NCI-H345 treated with DMSO at 0.1 percent for 48 hours (cell line): ENCODE measurements at regions not wholly inside any gene's neighbourhood (a gene's known extent, or its start where the extent isn't known, plus 50 kb on each side); places are given as distances from the start of the nearest gene placed in this dataset.

Experiments used
- DNase-seq: peaks from one replicate; lab custom pipeline; 2025; ENCODE audit not compliant: unreplicated experiment; lab: John Stamatoyannopoulos, UW

DNA sequence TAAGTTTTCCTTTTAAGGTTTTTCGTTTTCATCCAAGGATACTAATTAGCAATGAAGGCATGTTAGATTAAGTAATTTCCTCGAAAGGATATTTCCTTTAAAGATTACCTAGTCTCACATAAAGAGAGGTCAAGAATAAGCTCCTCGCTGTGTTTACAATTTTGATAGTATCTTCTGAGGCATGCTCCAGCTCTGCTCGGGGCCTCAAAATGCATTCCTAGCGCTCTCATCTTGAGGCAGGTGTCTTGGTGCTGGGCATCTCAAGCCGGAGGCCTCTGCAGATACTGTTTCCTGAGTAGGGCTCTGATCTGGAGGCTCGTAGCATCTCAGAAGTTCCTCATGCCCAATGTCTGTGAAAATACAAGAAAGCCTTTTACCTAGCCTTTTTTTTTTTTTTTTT is 128.6 kb upstream of the SNX19 start:
- DNase-seq: no peak

- no peak for DNase-seq
Observed at GRCh38 chr11:131052367-131052766, 136.1 kb upstream of the SNX19 start.

DNA sequence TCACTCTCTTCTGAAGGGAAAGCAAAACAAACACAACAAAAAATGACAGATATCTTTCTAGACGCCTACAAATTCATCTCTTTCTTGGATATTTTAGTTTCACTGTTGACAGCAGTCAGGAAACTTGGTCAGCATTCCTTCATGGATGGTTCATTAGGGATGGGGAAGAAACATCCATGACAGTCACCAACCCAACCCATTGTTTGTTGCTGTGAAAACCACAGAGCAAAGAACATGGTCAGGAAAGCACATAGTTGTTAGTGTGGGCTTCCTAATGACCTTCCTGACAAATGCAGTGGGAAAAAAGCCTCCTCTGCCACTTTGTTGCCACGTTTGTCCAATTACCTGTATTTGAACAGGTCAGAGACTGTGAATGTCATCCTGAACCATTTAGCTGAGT is 139.8 kb upstream of the SNX19 start:
- no peak for DNase-seq

GRCh38 chr11:131063638-131064037 is 147.4 kb upstream of the SNX19 start:
- DNase-seq: no peak

- DNase-seq: peak; percentile 38
Observed at GRCh38 chr11:131064373-131064991, 148.2 kb upstream of the SNX19 start.

GRCh38 chr11:131065435-131066413 is 149.4 kb upstream of the SNX19 start:
- DNase-seq: no peak

DNA sequence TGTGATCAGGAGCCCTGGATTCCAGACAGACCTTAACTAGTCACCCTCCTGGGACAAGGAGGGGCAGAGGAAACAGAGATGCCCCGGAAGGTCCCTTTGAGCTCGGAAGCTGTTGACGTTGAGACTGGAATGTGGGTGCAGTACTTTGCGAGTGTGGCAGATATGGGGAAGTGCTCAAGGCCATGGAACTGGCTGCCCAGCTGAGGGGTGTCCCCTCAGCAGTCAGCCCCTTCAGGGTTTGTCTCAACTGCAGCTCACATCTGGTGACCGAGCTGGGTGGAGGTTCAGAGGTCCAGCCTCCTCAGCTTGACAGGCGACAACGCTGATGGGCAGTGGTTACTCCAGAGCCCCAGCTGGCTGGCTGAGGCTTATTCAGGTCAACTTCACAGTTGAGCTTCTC is 150.3 kb upstream of the SNX19 start:
- no peak for DNase-seq

DNA sequence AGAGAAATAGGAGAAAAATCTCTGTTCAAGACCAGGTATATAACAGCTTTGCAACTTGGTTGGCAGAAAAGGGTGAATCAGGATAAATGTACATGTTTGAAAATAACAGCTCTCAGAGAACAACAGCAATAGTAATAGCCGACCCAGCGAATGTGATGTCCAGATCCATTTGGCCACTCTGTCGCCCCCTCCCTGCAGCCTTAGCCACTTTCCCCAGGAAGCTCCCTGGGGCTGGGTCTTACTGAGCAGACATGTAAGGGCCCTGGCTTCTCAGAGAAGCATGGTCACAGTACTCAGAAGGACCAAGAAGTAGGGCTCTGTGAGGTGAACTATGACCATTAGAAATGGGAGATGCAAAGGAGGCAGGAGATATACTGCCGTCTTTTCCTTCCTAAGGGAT is 154.1 kb upstream of the SNX19 start:
- no peak for DNase-seq

GRCh38 chr11:131073167-131073566 is 156.9 kb upstream of the SNX19 start:
- DNase-seq: no peak

DNA sequence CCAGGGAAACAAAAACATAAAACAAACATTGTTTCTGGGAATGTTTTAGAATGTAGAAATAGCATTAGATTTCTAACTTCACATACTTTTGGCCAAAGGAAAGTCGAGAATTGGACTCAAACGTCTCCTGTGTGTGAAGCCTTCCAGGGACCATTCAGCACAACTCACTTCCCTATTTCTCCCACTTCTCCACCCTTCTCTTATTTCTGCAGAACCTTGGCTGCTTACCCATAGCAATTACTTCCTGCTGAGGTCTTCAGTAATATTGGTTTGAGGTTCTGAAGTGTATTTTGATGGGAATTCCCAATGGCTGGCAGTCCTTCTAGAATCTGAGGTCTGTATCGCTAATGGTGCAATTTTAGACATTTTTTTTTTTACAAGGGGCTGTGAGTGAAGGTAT is 158.3 kb upstream of the SNX19 start:
- no peak for DNase-seq

- DNase-seq: no peak
Observed at GRCh38 chr11:131077340-131077739, 161.1 kb upstream of the SNX19 start.

DNA sequence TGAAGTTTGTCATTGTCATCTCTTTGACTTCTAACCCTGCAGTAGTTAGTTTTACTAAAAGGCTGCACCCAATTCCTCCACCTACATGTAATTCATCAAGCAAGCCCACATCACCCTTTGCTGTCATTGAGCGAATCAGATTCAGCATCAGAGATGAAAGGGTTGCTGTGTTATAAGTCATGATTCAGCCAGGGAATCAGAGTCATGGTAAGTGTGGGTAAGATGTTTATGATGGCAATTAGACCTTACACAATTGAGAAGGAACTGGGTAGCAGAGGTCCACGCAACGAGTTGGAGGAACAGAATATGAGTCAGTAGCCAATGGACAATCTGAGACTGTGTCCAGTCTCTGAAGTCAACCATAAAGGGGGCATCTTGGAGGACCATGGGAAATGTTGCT is 162.8 kb upstream of the SNX19 start:
- no peak for DNase-seq

GRCh38 chr11:131089727-131090245 is 173.5 kb upstream of the SNX19 start:
- DNase-seq: no peak

- no peak for DNase-seq
Observed at GRCh38 chr11:131092469-131092868, 176.2 kb upstream of the SNX19 start.

GRCh38 chr11:131094827-131095226 is 178.5 kb upstream of the SNX19 start:
- DNase-seq: no peak

- no peak for DNase-seq
Observed at GRCh38 chr11:131095511-131096185, 179.4 kb upstream of the SNX19 start.

DNA sequence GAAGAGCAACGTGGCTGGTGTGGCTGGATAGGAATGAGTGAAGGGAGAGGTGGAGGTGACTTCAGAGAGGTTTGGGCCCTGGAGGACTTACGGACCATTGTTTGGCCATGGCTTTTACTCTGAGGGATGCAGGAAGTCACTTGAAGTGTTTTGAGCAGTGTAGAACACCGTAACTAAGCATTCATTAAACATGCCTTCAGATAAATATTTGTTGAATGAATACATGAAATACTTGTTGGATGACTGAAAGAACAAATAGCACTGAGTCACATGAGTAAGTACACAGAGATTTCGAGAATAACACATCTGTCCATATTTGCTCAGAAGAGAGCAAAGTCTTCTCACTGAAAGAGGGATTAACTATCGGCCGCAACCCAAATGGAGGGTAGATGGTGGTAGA is 182.7 kb upstream of the SNX19 start:
- no peak for DNase-seq

DNA sequence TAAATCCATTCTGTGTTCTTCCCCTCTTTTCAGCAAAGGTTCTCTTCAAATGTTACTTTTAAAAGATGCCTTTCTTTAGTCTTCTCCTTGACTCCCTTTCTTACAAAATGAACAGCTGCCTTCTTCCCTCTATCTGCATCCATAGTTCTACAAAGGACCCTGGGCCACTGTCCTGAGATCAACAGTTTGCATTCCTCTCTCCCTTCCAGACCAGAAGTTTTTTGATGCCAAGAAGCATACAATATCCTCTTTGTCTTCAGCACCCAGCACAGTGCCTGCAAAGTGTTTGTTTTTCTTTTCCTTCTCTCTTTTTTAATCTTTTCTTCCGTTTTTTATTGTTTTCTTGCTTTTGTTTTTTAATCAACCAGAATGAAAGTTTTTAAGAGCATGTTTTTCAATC is 183.5 kb upstream of the SNX19 start:
- DNase-seq: no peak

DNA sequence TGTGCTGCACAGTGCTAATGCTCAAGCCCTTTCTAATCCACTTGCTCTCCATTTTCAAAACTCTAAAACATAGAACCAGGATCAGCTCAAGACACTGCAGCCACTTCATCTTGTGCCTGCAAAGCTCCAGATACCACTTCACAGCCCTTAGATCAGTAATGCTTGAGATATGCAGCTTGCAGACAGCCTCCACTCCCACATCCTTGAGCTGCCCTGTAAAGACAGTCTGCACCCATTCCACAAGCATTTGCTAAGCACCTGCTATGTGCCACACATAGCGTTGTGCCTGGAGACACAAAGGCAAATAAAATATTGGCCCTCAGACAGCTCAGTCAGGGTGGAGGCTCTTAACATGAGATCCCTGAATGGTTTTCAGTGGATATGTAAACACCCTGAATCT is 192.5 kb upstream of the SNX19 start:
- DNase-seq: no peak

DNA sequence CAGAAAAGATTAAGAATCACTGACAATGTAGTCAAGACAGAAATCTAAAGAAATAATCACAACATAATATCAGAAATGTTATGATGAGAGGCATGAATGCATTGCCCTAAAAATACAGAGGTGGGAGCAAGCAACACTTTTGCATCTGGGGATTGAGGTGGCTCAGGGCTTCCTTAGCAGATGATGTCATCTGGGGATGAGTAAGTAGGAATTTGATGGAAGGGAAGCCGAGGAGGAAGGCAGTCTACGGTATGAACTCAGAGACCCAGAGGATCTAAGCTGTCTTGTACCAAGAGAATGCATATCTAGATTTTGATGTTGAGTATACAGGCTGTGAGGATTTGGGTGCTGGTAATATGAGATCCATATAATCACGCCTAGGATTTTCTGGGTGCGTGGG is 193.0 kb upstream of the SNX19 start:
- DNase-seq: no peak

DNA sequence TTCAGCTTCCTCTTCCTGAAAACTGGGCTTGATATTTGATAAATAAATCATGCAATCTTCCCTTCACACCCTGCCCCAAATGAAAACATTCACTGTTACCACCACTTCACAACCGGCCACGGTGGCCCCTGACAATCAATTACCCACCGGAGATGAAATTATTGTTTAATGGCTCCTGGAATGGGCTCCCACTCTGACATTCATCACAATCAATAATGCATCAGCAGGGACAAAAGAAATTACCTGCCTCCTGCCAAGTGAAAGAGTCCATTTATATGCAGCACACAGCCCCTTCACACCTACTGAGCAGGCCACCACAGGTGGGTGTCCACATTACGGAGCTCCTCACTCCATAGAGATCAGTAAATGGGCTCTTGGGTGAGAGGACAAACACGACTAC is 193.5 kb upstream of the SNX19 start:
- no peak for DNase-seq

DNA sequence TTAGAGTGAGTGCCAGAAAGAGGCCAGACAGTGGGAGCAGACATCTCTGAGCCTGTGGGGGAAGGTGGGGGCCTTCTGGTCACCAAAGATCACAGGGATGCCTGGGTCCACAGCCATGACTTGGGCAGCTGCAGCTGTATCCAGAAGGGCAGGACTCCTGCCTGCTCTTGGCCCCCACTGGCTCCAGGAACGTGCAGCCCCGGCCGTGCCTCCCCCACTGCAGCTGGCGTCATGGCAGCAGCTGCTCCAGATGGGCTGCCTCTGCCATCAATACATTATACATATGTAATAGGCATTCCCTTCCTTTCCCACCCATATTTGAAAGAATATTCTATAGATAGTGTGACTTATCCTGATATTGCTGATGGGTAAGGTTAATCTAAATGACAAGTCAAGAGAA is 195.5 kb upstream of the SNX19 start:
- no peak for DNase-seq
